WTC11 (cell line): ENCODE measurements at regions not wholly inside any gene's neighbourhood (a gene's known extent, or its start where the extent isn't known, plus 50 kb on each side); places are given as distances from the start of the nearest gene placed in this dataset.
"Not testable (repeated sequence)": the region's sequence is repeated elsewhere in the genome, so short reads cannot be mapped to it uniquely, and the experiment has no call there.

Source experiments
- ATAC-seq: fragments of 200-7000 bp; cut with Tn5 transposase; 2 replicates; pipeline ENCODE4 v1.10.0; 2021; ENCODE audit warnings: mild to moderate bottlenecking, moderate library complexity
- CTCF ChIA-PET: fragments of 300-600 bp; sonication (Branson Sonifier 250); formaldehyde crosslinking; loops from one replicate; lab custom pipeline; 2021; ENCODE audit warnings: antibody characterized with exemption; lab: Charles Lee
- POLR2A ChIA-PET: fragments of 350-600 bp; sonication (Branson Sonifier 250); formaldehyde crosslinking; loops from one replicate; lab custom pipeline; 2021; ENCODE audit warnings: antibody characterized with exemption; lab: Charles Lee
- DNase-seq: peaks from one replicate; pipeline ENCODE4 v3.0.0; 2021; ENCODE audit warnings: low spot score
- H3K27ac Mint-ChIP-seq: 2 replicates; pipeline ENCODE4 v1.8.0; 2021; ENCODE audit warnings: mixed read lengths
- H3K27me3 Mint-ChIP-seq: 2 replicates; pipeline ENCODE4 v1.8.0; 2021; ENCODE audit warnings: low read depth, mild to moderate bottlenecking, moderate library complexity, mixed read lengths
- H3K36me3 Mint-ChIP-seq: 2 replicates; pipeline ENCODE4 v1.8.0; 2021; ENCODE audit warnings: mixed read lengths
- H3K4me1 Mint-ChIP-seq: 2 replicates; pipeline ENCODE4 v1.8.0; 2022; ENCODE audit warnings: mixed read lengths
- H3K4me3 Mint-ChIP-seq: 2 replicates; pipeline ENCODE4 v1.8.0; 2021; ENCODE audit warnings: mild to moderate bottlenecking, moderate library complexity, mixed read lengths
- H3K9me3 Mint-ChIP-seq: 2 replicates; pipeline ENCODE4 v1.8.0; 2021; ENCODE audit warnings: mixed read lengths
- CREB1 ChIP-seq: sonication (generic); formaldehyde crosslinking; IDR thresholded peaks from 2 replicates; pipeline ENCODE4 v1.8.0; 2023; ENCODE audit warnings: mild to moderate bottlenecking, missing genetic modification reagents
- ELF4 ChIP-seq: sonication (generic); formaldehyde crosslinking; IDR thresholded peaks from 2 replicates; pipeline ENCODE4 v1.8.1; 2022; ENCODE audit warnings: low read depth, mild to moderate bottlenecking, moderate library complexity, missing genetic modification reagents
- JAZF1 ChIP-seq: fragments of 250-450 bp; sonication (Bioruptor Pico); IDR thresholded peaks from 2 replicates; pipeline ENCODE4 v1.9.0; 2021; ENCODE audit warnings: moderate library complexity, mild to moderate bottlenecking, inconsistent platforms
- NFATC4 ChIP-seq: fragments of 250-450 bp; sonication (Bioruptor Pico); IDR thresholded peaks from 2 replicates; pipeline ENCODE4 v1.9.0; 2021; ENCODE audit warnings: mild to moderate bottlenecking
- NR3C1 ChIP-seq: sonication (generic); formaldehyde crosslinking; conservative IDR thresholded peaks from 2 replicates; pipeline ENCODE4 v1.8.1; 2023; ENCODE audit warnings: low read depth, mild to moderate bottlenecking, missing genetic modification reagents
- PRRX2 ChIP-seq: fragments of 250-450 bp; sonication (Bioruptor Pico); IDR thresholded peaks from 2 replicates; pipeline ENCODE4 v1.8.0; 2021; ENCODE audit warnings: mild to moderate bottlenecking
- SMAD3 ChIP-seq: sonication (generic); formaldehyde crosslinking; IDR thresholded peaks from 2 replicates; pipeline ENCODE4 v1.8.0; 2022; ENCODE audit warnings: missing genetic modification reagents, mild to moderate bottlenecking, borderline replicate concordance
- SP1 ChIP-seq: sonication (generic); formaldehyde crosslinking; conservative IDR thresholded peaks from 2 replicates; pipeline ENCODE4 v1.8.1; 2022; ENCODE audit warnings: missing genetic modification reagents
- ZNF138 ChIP-seq: sonication (generic); formaldehyde crosslinking; conservative IDR thresholded peaks from 2 replicates; pipeline ENCODE4 v1.8.1; 2022; ENCODE audit warnings: mild to moderate bottlenecking, moderate library complexity, missing genetic modification reagents
- ZNF317 ChIP-seq: sonication (generic); formaldehyde crosslinking; IDR thresholded peaks from 2 replicates; pipeline ENCODE4 v1.8.1; 2023; ENCODE audit warnings: low read depth, mild to moderate bottlenecking, moderate library complexity, missing genetic modification reagents, borderline replicate concordance
- ZNF396 ChIP-seq: fragments of 250-450 bp; sonication (Bioruptor Pico); IDR thresholded peaks from 2 replicates; pipeline ENCODE4 v1.8.0; 2021; ENCODE audit warnings: mild to moderate bottlenecking, moderate library complexity, borderline replicate concordance
- TF ChIP-seq, protein P1 (sequence below): sonication (generic); formaldehyde crosslinking; IDR thresholded peaks from 2 replicates; pipeline ENCODE4 v1.8.0; 2023; ENCODE audit warnings: mild to moderate bottlenecking, missing genetic modification reagents
- TF ChIP-seq, protein P2 (sequence below): fragments of 250-450 bp; sonication (Bioruptor Pico); IDR thresholded peaks from 2 replicates; pipeline ENCODE4 v1.9.0; 2021; ENCODE audit warnings: moderate library complexity, mild to moderate bottlenecking, inconsistent platforms, borderline replicate concordance
- TF ChIP-seq, protein P3 (sequence below): sonication (generic); formaldehyde crosslinking; IDR thresholded peaks from 2 replicates; pipeline ENCODE4 v1.8.1; 2022; ENCODE audit warnings: low read depth, mild to moderate bottlenecking, moderate library complexity, missing genetic modification reagents, borderline replicate concordance
- TF ChIP-seq, protein P4 (sequence below): sonication (generic); formaldehyde crosslinking; IDR thresholded peaks from 2 replicates; pipeline ENCODE4 v1.8.1; 2022; ENCODE audit warnings: mild to moderate bottlenecking, missing genetic modification reagents, moderate library complexity, borderline replicate concordance

DNA sequence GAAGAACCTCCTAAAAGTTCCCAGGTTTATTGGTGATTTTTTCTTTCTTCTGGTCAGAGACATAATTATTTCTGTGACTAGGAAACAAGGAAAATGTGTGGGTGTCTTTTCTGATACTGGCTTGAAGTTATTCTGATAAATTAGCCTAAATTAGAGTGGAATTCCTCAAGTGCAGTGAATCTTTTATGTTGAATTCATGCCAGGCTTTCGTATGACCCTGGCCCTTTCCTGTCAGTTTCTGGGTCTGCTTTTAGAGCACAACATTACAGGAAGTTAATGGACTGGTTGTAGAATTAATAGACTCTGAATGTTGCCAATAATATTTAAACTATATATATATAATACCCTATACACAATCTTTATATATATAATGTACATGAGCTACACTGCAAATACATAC, 230.6 kb upstream of the KIAA1217 start (continued):
- TF ChIP-seq NR3C1 (CRISPR knock-in tag) (no peak), ELF4 (CRISPR knock-in tag) (no peak), JAZF1 (CRISPR knock-in tag) (no peak), SMAD3 (CRISPR knock-in tag) (no peak)
- TF ChIP-seq, protein P1, sequence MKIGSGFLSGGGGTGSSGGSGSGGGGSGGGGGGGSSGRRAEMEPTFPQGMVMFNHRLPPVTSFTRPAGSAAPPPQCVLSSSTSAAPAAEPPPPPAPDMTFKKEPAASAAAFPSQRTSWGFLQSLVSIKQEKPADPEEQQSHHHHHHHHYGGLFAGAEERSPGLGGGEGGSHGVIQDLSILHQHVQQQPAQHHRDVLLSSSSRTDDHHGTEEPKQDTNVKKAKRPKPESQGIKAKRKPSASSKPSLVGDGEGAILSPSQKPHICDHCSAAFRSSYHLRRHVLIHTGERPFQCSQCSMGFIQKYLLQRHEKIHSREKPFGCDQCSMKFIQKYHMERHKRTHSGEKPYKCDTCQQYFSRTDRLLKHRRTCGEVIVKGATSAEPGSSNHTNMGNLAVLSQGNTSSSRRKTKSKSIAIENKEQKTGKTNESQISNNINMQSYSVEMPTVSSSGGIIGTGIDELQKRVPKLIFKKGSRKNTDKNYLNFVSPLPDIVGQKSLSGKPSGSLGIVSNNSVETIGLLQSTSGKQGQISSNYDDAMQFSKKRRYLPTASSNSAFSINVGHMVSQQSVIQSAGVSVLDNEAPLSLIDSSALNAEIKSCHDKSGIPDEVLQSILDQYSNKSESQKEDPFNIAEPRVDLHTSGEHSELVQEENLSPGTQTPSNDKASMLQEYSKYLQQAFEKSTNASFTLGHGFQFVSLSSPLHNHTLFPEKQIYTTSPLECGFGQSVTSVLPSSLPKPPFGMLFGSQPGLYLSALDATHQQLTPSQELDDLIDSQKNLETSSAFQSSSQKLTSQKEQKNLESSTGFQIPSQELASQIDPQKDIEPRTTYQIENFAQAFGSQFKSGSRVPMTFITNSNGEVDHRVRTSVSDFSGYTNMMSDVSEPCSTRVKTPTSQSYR (CRISPR knock-in tag) = no peak
- TF ChIP-seq, protein P2, sequence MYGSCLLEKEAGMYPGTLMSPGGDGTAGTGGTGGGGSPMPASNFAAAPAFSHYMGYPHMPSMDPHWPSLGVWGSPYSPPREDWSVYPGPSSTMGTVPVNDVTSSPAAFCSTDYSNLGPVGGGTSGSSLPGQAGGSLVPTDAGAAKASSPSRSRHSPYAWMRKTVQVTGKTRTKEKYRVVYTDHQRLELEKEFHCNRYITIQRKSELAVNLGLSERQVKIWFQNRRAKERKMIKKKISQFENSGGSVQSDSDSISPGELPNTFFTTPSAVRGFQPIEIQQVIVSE = no peak

DNA sequence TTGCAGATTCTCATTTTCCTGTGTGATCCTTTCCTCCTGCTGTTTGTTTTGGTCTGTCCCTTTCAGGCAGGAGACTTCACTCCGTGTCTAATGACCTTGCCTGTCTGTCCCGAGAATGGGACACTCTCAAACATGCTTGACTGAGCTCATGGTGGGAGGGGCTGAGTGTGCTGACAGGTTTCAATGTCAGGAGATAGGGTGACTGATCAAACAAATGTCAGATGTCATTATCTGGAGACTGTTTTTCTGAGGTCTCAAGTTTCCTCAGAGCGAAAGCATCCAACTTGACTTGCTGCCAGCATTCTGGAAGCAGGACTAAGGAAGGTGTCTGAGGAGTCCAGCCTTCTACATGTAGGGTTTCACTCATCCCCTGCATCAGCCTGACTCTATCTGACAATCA, 228.8 kb upstream of the KIAA1217 start:
- H3K9me3 Mint-ChIP-seq = peaks cover 17% of the 10 kb centered on the region
- peaks cover 3% of the 10 kb centered on the region; the same call in 1 of the 2 replicates for H3K27me3 Mint-ChIP-seq
- POLR2A ChIA-PET = no interaction called here
- H3K4me1 Mint-ChIP-seq = peaks cover 14% of the 10 kb centered on the region
- no peak overlapping the region for H3K4me3 Mint-ChIP-seq
- ATAC-seq (no peak), DNase-seq (no peak)
- TF ChIP-seq ZNF317 (no peak), ZNF138 (no peak), ELF4 (CRISPR knock-in tag) (no peak), ZNF396 (CRISPR knock-in tag) (no peak), SP1 (CRISPR knock-in tag) (no peak), CREB1 (CRISPR knock-in tag) (no peak)
- TF ChIP-seq, protein P3, sequence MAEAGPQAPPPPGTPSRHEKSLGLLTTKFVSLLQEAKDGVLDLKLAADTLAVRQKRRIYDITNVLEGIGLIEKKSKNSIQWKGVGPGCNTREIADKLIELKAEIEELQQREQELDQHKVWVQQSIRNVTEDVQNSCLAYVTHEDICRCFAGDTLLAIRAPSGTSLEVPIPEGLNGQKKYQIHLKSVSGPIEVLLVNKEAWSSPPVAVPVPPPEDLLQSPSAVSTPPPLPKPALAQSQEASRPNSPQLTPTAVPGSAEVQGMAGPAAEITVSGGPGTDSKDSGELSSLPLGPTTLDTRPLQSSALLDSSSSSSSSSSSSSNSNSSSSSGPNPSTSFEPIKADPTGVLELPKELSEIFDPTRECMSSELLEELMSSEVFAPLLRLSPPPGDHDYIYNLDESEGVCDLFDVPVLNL (CRISPR knock-in tag) = no peak
- TF ChIP-seq, protein P4, sequence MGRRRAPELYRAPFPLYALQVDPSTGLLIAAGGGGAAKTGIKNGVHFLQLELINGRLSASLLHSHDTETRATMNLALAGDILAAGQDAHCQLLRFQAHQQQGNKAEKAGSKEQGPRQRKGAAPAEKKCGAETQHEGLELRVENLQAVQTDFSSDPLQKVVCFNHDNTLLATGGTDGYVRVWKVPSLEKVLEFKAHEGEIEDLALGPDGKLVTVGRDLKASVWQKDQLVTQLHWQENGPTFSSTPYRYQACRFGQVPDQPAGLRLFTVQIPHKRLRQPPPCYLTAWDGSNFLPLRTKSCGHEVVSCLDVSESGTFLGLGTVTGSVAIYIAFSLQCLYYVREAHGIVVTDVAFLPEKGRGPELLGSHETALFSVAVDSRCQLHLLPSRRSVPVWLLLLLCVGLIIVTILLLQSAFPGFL (CRISPR knock-in tag) = no peak
- H3K36me3 Mint-ChIP-seq = no peaks in the 10 kb centered on the region
- no peak overlapping the region for H3K27ac Mint-ChIP-seq
- CTCF ChIA-PET = interaction anchor here (1.6 kb wide), 1 partner anchor 15 kb away, joined by 3 read pairs; no protein-coding TSS in a partner anchor

DNA sequence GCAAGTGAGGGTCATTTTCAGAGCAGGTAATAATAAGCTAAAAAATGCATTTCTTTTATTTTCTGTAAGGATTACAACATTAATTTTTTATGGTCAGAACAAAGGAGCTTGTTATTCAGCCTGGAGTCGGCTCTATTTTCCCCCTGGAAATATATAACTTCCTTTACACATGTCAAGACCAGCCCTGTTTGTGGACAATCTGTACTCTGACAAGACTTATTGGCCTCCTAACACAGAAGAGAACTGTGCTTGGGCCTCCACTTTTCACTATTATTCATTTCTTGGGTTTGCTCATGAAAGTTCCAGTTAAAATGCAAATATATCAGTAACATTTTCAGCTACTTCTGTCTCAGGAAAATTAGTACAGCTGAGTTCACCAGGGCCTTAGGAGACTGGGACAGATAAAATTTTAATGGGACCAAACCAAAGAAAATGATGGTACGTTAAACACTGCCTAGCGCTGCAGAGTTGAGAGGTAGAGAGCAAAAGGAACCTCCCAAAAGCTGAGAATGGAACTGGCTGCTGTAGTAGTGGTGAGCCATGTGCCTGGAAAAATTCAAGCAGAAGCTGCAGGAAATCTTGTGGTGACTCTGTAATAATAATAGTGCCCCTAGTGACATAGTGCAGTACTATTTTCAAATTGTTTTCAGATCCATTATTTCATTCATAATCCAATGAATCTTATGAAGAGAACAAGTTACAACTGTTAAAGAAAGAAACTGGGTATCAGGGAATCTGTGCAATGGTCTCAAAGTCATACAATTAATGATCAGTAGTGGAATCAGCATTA, 227.2 kb upstream of the KIAA1217 start:
- CTCF ChIA-PET = interaction anchor here (1.1 to 1.5 kb wide), 4 partner anchors 13 to 536 kb away, joined by 3 to 5 read pairs (median 3); no protein-coding TSS in a partner anchor
- POLR2A ChIA-PET = interaction anchor here (0.7 kb wide), 1 partner anchor 330 kb away, joined by 6 read pairs; no protein-coding TSS in a partner anchor
- no peak overlapping the region for H3K4me3 Mint-ChIP-seq

DNA sequence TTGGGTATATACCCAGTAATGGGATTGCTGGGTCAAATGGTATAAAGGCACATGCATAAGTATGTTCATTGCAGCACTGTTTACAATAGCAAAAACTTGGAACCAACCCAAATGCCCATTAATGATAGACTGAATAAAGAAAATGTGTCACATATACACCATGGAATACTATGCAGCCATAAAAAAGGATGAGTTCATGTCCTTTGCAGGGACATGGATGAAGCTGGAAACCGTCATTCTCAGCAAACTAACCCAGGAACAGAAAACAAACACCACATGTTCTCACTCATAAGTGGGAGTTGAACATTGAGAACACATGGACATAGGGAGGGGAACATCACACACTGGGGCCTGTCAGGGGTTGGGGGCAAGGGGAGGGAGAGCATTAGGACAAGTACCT, 224.5 kb upstream of the KIAA1217 start:
- ATAC-seq, H3K27me3 Mint-ChIP-seq, H3K36me3 Mint-ChIP-seq, H3K4me3 Mint-ChIP-seq, DNase-seq, H3K27ac Mint-ChIP-seq, CTCF ChIA-PET: not testable (repeated sequence)
- Mint-ChIP-seq H3K4me1 (peaks cover 13% of the 10 kb centered on the region), H3K9me3 (peaks cover 22% of the 10 kb centered on the region)
- POLR2A ChIA-PET = interaction anchor here (0.7 kb wide), 1 partner anchor 15 kb away, joined by 3 read pairs; no protein-coding TSS in a partner anchor

More for the DNA sequence above, 227.2 kb upstream of the KIAA1217 start:
- DNase-seq (no peak), ATAC-seq (peak; percentile 60)
- H3K36me3 Mint-ChIP-seq = no peaks in the 10 kb centered on the region
- H3K27ac Mint-ChIP-seq = no peak overlapping the region
- peaks cover 21% of the 10 kb centered on the region for H3K9me3 Mint-ChIP-seq
- H3K27me3 Mint-ChIP-seq = peaks cover 3% of the 10 kb centered on the region; the same call in 1 of the 2 replicates
- TF ChIP-seq PRRX2 (CRISPR knock-in tag) = no peak
- no peak for TF ChIP-seq NFATC4
- peaks cover 11% of the 10 kb centered on the region for H3K4me1 Mint-ChIP-seq
